WTC11 (cell line): ENCODE measurements at regions not wholly inside any gene's neighbourhood (a gene's known extent, or its start where the extent isn't known, plus 50 kb on each side); places are given as distances from the start of the nearest gene placed in this dataset.

ENCODE experiments used
- ATAC-seq: fragments of 200-7000 bp; cut with Tn5 transposase; 2 replicates; pipeline ENCODE4 v1.10.0; 2021; ENCODE audit warnings: mild to moderate bottlenecking, moderate library complexity
- CTCF ChIA-PET: fragments of 300-600 bp; sonication (Branson Sonifier 250); formaldehyde crosslinking; loops from one replicate; lab custom pipeline; 2021; ENCODE audit warnings: antibody characterized with exemption; lab: Charles Lee
- POLR2A ChIA-PET: fragments of 350-600 bp; sonication (Branson Sonifier 250); formaldehyde crosslinking; loops from one replicate; lab custom pipeline; 2021; ENCODE audit warnings: antibody characterized with exemption; lab: Charles Lee
- DNase-seq: peaks from one replicate; pipeline ENCODE4 v3.0.0; 2021; ENCODE audit warnings: low spot score
- H3K27ac Mint-ChIP-seq: 2 replicates; pipeline ENCODE4 v1.8.0; 2021; ENCODE audit warnings: mixed read lengths
- H3K27me3 Mint-ChIP-seq: 2 replicates; pipeline ENCODE4 v1.8.0; 2021; ENCODE audit warnings: low read depth, mild to moderate bottlenecking, moderate library complexity, mixed read lengths
- H3K36me3 Mint-ChIP-seq: 2 replicates; pipeline ENCODE4 v1.8.0; 2021; ENCODE audit warnings: mixed read lengths
- H3K4me1 Mint-ChIP-seq: 2 replicates; pipeline ENCODE4 v1.8.0; 2022; ENCODE audit warnings: mixed read lengths
- H3K4me3 Mint-ChIP-seq: 2 replicates; pipeline ENCODE4 v1.8.0; 2021; ENCODE audit warnings: mild to moderate bottlenecking, moderate library complexity, mixed read lengths
- H3K9me3 Mint-ChIP-seq: 2 replicates; pipeline ENCODE4 v1.8.0; 2021; ENCODE audit warnings: mixed read lengths
- ESRRA ChIP-seq: sonication (generic); formaldehyde crosslinking; IDR thresholded peaks from 2 replicates; pipeline ENCODE4 v1.8.1; 2022; ENCODE audit warnings: mild to moderate bottlenecking, missing genetic modification reagents, borderline replicate concordance
- FOXP1 ChIP-seq: sonication (generic); formaldehyde crosslinking; IDR thresholded peaks from 2 replicates; pipeline ENCODE4 v1.8.0; 2022; ENCODE audit warnings: missing genetic modification reagents, mild to moderate bottlenecking, moderate library complexity, borderline replicate concordance
- GABPB1 ChIP-seq: sonication (generic); formaldehyde crosslinking; IDR thresholded peaks from 2 replicates; pipeline ENCODE4 v1.8.1; 2023; ENCODE audit warnings: mild to moderate bottlenecking, missing genetic modification reagents
- MXD4 ChIP-seq: fragments of 250-450 bp; sonication (Bioruptor Pico); IDR thresholded peaks from 2 replicates; pipeline ENCODE4 v1.8.0; 2021; ENCODE audit warnings: mild to moderate bottlenecking, moderate library complexity, borderline replicate concordance
- NR1H2 ChIP-seq: sonication (generic); formaldehyde crosslinking; IDR thresholded peaks from 2 replicates; pipeline ENCODE4 v1.9.0; 2021; ENCODE audit warnings: mild to moderate bottlenecking, moderate library complexity, missing genetic modification reagents
- NR2C2 ChIP-seq: sonication (generic); formaldehyde crosslinking; IDR thresholded peaks from 2 replicates; pipeline ENCODE4 v1.8.0; 2022; ENCODE audit warnings: mild to moderate bottlenecking, missing genetic modification reagents
- NR3C1 ChIP-seq: sonication (generic); formaldehyde crosslinking; conservative IDR thresholded peaks from 2 replicates; pipeline ENCODE4 v1.8.1; 2023; ENCODE audit warnings: low read depth, mild to moderate bottlenecking, missing genetic modification reagents
- RELA ChIP-seq: sonication (generic); formaldehyde crosslinking; IDR thresholded peaks from 2 replicates; pipeline ENCODE4 v1.8.1; 2022; ENCODE audit warnings: missing genetic modification reagents, mild to moderate bottlenecking, borderline replicate concordance
- SMAD3 ChIP-seq: sonication (generic); formaldehyde crosslinking; IDR thresholded peaks from 2 replicates; pipeline ENCODE4 v1.8.0; 2022; ENCODE audit warnings: missing genetic modification reagents, mild to moderate bottlenecking, borderline replicate concordance
- TEAD1 ChIP-seq: sonication (generic); formaldehyde crosslinking; IDR thresholded peaks from 2 replicates; pipeline ENCODE4 v1.8.0; 2022; ENCODE audit warnings: mild to moderate bottlenecking, missing genetic modification reagents
- ZNF232 ChIP-seq: sonication (generic); formaldehyde crosslinking; IDR thresholded peaks from 2 replicates; pipeline ENCODE4 v1.8.0; 2022; ENCODE audit warnings: mild to moderate bottlenecking, missing genetic modification reagents
- ZNF317 ChIP-seq: sonication (generic); formaldehyde crosslinking; IDR thresholded peaks from 2 replicates; pipeline ENCODE4 v1.8.1; 2023; ENCODE audit warnings: low read depth, mild to moderate bottlenecking, moderate library complexity, missing genetic modification reagents, borderline replicate concordance
- ZNF396 ChIP-seq: fragments of 250-450 bp; sonication (Bioruptor Pico); IDR thresholded peaks from 2 replicates; pipeline ENCODE4 v1.8.0; 2021; ENCODE audit warnings: mild to moderate bottlenecking, moderate library complexity, borderline replicate concordance
- TF ChIP-seq, protein P1 (sequence below): sonication (generic); formaldehyde crosslinking; conservative IDR thresholded peaks from 2 replicates; pipeline ENCODE4 v1.8.1; 2023; ENCODE audit warnings: mild to moderate bottlenecking, low read depth, missing genetic modification reagents, moderate library complexity
- TF ChIP-seq, protein P2 (sequence below): sonication (generic); formaldehyde crosslinking; IDR thresholded peaks from 2 replicates; pipeline ENCODE4 v1.8.1; 2023; ENCODE audit warnings: mild to moderate bottlenecking, missing genetic modification reagents
- TF ChIP-seq, protein P3 (sequence below): fragments of 250-450 bp; sonication (Bioruptor Pico); IDR thresholded peaks from 2 replicates; pipeline ENCODE4 v1.9.0; 2021; ENCODE audit warnings: mild to moderate bottlenecking, borderline replicate concordance
- TF ChIP-seq, protein P4 (sequence below): sonication (generic); formaldehyde crosslinking; IDR thresholded peaks from 2 replicates; pipeline ENCODE4 v1.8.0; 2022; ENCODE audit warnings: mild to moderate bottlenecking, missing genetic modification reagents
- TF ChIP-seq, protein P5 (sequence below): fragments of 250-450 bp; sonication (Bioruptor Pico); IDR thresholded peaks from 2 replicates; pipeline ENCODE4 v1.9.0; 2021; ENCODE audit warnings: moderate library complexity, mild to moderate bottlenecking, inconsistent platforms, borderline replicate concordance
- TF ChIP-seq, protein P6 (sequence below): sonication (generic); formaldehyde crosslinking; IDR thresholded peaks from 2 replicates; pipeline ENCODE4 v1.8.1; 2022; ENCODE audit warnings: low read depth, mild to moderate bottlenecking, moderate library complexity, missing genetic modification reagents, borderline replicate concordance

DNA sequence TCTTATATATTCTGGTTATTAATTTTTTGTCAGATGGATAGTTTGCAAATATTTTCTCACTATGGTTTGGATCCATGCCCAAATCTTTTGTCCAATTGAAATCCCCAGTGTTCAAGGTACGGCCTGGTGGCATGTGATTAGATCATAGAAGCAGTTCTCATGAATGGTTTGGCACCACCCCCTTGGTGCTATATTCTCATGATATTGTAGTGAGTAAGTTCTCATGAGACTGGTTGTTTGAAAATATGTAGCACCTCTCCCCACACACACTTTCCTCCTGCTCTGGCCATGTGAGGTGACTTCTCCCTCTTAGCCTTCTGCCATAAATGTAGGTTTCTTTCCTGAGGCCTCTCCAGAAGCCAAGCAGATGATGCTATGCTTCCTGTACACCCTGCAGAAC is 107.7 kb upstream of the KYNU start:
- Mint-ChIP-seq H3K27me3 (no peaks in the 10 kb centered on the region), H3K36me3 (peaks cover 34% of the 10 kb centered on the region), H3K9me3 (peaks cover 67% of the 10 kb centered on the region), H3K4me1 (no peaks in the 10 kb centered on the region), H3K4me3 (no peak overlapping the region), H3K27ac (no peak overlapping the region)
- no peak for ATAC-seq
- DNase-seq: no peak
- CTCF ChIA-PET: no interaction called here
- TF ChIP-seq ESRRA (CRISPR knock-in tag): no peak
- no peak for TF ChIP-seq RELA
- no peak for TF ChIP-seq ZNF317
- TF ChIP-seq, protein P1, sequence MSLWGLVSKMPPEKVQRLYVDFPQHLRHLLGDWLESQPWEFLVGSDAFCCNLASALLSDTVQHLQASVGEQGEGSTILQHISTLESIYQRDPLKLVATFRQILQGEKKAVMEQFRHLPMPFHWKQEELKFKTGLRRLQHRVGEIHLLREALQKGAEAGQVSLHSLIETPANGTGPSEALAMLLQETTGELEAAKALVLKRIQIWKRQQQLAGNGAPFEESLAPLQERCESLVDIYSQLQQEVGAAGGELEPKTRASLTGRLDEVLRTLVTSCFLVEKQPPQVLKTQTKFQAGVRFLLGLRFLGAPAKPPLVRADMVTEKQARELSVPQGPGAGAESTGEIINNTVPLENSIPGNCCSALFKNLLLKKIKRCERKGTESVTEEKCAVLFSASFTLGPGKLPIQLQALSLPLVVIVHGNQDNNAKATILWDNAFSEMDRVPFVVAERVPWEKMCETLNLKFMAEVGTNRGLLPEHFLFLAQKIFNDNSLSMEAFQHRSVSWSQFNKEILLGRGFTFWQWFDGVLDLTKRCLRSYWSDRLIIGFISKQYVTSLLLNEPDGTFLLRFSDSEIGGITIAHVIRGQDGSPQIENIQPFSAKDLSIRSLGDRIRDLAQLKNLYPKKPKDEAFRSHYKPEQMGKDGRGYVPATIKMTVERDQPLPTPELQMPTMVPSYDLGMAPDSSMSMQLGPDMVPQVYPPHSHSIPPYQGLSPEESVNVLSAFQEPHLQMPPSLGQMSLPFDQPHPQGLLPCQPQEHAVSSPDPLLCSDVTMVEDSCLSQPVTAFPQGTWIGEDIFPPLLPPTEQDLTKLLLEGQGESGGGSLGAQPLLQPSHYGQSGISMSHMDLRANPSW (CRISPR knock-in tag): no peak
- POLR2A ChIA-PET: no interaction called here

DNA sequence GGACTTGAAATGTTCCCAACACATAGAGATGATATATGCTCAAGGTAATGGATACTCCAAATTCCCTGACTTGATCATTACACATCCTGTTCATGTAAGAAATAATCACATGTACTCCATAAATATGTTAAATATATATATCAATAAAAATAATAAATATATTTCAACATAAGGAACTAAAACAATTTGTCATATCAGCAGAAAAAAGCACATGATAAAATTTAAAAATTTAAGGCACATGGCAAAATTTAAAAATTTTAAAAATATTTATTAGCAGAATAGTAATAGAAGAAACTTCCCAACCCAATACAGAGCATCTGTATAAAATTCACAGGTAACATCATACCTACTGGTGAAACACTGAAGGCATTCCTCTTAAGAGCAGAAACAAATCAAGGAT is 109.6 kb upstream of the KYNU start:
- H3K9me3 Mint-ChIP-seq: peaks cover 59% of the 10 kb centered on the region
- CTCF ChIA-PET: no interaction called here
- POLR2A ChIA-PET: no interaction called here
- H3K4me3 Mint-ChIP-seq: no peak overlapping the region
- ATAC-seq (no peak), DNase-seq (no peak)
- H3K36me3 Mint-ChIP-seq: peaks cover 33% of the 10 kb centered on the region
- no peaks in the 10 kb centered on the region for H3K4me1 Mint-ChIP-seq
- no peak for TF ChIP-seq ZNF232 (CRISPR knock-in tag)
- TF ChIP-seq NR1H2 (CRISPR knock-in tag): no peak
- TF ChIP-seq, protein P2, sequence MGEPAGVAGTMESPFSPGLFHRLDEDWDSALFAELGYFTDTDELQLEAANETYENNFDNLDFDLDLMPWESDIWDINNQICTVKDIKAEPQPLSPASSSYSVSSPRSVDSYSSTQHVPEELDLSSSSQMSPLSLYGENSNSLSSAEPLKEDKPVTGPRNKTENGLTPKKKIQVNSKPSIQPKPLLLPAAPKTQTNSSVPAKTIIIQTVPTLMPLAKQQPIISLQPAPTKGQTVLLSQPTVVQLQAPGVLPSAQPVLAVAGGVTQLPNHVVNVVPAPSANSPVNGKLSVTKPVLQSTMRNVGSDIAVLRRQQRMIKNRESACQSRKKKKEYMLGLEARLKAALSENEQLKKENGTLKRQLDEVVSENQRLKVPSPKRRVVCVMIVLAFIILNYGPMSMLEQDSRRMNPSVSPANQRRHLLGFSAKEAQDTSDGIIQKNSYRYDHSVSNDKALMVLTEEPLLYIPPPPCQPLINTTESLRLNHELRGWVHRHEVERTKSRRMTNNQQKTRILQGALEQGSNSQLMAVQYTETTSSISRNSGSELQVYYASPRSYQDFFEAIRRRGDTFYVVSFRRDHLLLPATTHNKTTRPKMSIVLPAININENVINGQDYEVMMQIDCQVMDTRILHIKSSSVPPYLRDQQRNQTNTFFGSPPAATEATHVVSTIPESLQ (CRISPR knock-in tag): no peak
- no peak for TF ChIP-seq TEAD1 (CRISPR knock-in tag)
- TF ChIP-seq, protein P3, sequence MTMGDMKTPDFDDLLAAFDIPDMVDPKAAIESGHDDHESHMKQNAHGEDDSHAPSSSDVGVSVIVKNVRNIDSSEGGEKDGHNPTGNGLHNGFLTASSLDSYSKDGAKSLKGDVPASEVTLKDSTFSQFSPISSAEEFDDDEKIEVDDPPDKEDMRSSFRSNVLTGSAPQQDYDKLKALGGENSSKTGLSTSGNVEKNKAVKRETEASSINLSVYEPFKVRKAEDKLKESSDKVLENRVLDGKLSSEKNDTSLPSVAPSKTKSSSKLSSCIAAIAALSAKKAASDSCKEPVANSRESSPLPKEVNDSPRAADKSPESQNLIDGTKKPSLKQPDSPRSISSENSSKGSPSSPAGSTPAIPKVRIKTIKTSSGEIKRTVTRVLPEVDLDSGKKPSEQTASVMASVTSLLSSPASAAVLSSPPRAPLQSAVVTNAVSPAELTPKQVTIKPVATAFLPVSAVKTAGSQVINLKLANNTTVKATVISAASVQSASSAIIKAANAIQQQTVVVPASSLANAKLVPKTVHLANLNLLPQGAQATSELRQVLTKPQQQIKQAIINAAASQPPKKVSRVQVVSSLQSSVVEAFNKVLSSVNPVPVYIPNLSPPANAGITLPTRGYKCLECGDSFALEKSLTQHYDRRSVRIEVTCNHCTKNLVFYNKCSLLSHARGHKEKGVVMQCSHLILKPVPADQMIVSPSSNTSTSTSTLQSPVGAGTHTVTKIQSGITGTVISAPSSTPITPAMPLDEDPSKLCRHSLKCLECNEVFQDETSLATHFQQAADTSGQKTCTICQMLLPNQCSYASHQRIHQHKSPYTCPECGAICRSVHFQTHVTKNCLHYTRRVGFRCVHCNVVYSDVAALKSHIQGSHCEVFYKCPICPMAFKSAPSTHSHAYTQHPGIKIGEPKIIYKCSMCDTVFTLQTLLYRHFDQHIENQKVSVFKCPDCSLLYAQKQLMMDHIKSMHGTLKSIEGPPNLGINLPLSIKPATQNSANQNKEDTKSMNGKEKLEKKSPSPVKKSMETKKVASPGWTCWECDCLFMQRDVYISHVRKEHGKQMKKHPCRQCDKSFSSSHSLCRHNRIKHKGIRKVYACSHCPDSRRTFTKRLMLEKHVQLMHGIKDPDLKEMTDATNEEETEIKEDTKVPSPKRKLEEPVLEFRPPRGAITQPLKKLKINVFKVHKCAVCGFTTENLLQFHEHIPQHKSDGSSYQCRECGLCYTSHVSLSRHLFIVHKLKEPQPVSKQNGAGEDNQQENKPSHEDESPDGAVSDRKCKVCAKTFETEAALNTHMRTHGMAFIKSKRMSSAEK (CRISPR knock-in tag): no peak
- no peak for TF ChIP-seq FOXP1 (CRISPR knock-in tag)
- TF ChIP-seq, protein P4, sequence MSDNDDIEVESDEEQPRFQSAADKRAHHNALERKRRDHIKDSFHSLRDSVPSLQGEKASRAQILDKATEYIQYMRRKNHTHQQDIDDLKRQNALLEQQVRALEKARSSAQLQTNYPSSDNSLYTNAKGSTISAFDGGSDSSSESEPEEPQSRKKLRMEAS (CRISPR knock-in tag): no peak
- TF ChIP-seq, protein P5, sequence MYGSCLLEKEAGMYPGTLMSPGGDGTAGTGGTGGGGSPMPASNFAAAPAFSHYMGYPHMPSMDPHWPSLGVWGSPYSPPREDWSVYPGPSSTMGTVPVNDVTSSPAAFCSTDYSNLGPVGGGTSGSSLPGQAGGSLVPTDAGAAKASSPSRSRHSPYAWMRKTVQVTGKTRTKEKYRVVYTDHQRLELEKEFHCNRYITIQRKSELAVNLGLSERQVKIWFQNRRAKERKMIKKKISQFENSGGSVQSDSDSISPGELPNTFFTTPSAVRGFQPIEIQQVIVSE (CRISPR knock-in tag): no peak
- TF ChIP-seq ZNF396: no peak
- no peak for TF ChIP-seq NR3C1 (CRISPR knock-in tag)
- no peak for TF ChIP-seq GABPB1 (CRISPR knock-in tag)
- TF ChIP-seq, protein P6, sequence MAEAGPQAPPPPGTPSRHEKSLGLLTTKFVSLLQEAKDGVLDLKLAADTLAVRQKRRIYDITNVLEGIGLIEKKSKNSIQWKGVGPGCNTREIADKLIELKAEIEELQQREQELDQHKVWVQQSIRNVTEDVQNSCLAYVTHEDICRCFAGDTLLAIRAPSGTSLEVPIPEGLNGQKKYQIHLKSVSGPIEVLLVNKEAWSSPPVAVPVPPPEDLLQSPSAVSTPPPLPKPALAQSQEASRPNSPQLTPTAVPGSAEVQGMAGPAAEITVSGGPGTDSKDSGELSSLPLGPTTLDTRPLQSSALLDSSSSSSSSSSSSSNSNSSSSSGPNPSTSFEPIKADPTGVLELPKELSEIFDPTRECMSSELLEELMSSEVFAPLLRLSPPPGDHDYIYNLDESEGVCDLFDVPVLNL (CRISPR knock-in tag): no peak
- no peak for TF ChIP-seq MXD4 (CRISPR knock-in tag)
- TF ChIP-seq SMAD3 (CRISPR knock-in tag): no peak
- no peak for TF ChIP-seq NR2C2 (CRISPR knock-in tag)
- no peaks in the 10 kb centered on the region for H3K27me3 Mint-ChIP-seq
- no peak overlapping the region for H3K27ac Mint-ChIP-seq
